Loucy (cell line): ENCODE measurements at regions not wholly inside any gene's neighbourhood (a gene's known extent, or its start where the extent isn't known, plus 50 kb on each side); places are given as distances from the start of the nearest gene placed in this dataset.

Source experiments
- EZH2phosphoT487 ChIP-seq: fragments of 200-600 bp; IDR thresholded peaks from 2 replicates; pipeline ENCODE4 v1.6.1; 2018; ENCODE audit warnings: antibody characterized with exemption, mild to moderate bottlenecking, moderate library complexity, borderline replicate concordance
- TF ChIP-seq, protein P1 (sequence below): fragments of 200-600 bp; sonication (generic); conservative IDR thresholded peaks from 2 replicates; pipeline ENCODE4 v1.5.1; 2014; ENCODE audit warnings: mild to moderate bottlenecking, antibody characterized with exemption, low read length

GRCh38 chr17:77504652-77505155 lies 363.9 kb downstream of the SEC14L1 start:
- TF ChIP-seq, protein P1, sequence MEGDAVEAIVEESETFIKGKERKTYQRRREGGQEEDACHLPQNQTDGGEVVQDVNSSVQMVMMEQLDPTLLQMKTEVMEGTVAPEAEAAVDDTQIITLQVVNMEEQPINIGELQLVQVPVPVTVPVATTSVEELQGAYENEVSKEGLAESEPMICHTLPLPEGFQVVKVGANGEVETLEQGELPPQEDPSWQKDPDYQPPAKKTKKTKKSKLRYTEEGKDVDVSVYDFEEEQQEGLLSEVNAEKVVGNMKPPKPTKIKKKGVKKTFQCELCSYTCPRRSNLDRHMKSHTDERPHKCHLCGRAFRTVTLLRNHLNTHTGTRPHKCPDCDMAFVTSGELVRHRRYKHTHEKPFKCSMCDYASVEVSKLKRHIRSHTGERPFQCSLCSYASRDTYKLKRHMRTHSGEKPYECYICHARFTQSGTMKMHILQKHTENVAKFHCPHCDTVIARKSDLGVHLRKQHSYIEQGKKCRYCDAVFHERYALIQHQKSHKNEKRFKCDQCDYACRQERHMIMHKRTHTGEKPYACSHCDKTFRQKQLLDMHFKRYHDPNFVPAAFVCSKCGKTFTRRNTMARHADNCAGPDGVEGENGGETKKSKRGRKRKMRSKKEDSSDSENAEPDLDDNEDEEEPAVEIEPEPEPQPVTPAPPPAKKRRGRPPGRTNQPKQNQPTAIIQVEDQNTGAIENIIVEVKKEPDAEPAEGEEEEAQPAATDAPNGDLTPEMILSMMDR = no peak
- no peak for TF ChIP-seq EZH2phosphoT487
